Activated CD4-positive, alpha-beta T cell treated with anti-CD3 and anti-CD28 coated beads, Interleukin-2, amount 50 U/mL, for 24 hours (primary cell): ENCODE measurements at regions not wholly inside any gene's neighbourhood (a gene's known extent, or its start where the extent isn't known, plus 50 kb on each side); places are given as distances from the start of the nearest gene placed in this dataset.
"Not testable (repeated sequence)": the region's sequence is repeated elsewhere in the genome, so short reads cannot be mapped to it uniquely, and the experiment has no call there.

Experiments used
- DNase-seq, 2 donors: peaks; one replicate each; pipeline ENCODE4 v3.0.0-alpha.2; 2020; ENCODE audit warnings: low read depth in 1 of 2, low spot score in 1 of 2

DNA sequence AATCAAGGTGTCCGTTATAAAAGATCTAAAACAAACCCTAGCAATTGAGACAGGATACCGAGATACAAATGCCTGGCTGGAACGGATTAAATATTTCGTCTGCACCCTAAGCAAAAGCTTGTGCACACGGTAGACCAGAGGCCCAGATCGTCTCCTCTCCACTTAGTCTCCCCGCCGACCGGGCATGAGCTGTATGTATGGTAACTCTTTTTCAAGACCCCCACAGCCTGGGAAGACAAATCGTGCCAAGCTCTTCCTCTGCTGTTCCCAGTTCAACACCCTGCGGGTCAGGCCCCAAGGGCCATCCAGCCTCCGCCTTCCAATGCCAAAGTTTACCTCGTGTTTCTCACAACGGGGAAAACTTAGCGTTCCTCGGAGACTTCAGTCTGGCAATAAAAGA is 285.7 kb upstream of the GALNT17 start:
- DNase-seq = no peak

GRCh38 chr7:70849580-70850235 is 282.2 kb upstream of the GALNT17 start:
- no peak for DNase-seq

DNA sequence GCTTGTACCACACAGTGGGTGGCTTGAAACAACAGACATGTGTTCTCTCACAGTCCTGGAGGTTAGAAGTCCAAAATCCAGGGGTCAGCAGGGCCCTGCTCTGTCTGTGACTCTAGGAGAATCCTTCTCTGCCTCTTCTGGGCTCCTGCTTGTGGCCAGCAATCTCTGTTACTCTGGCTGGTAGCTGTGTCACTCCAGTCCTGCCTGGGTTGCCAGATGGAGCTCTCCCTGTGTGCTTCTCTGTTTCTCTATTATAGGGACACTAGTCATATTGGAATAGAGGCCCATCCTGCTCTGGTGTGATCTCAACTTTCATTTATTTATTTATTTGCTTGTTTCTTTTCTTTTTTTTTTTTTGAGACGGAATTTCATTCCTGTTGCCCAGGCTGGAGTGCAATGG is 276.6 kb upstream of the GALNT17 start:
- DNase-seq = no peak

- DNase-seq = peak; percentile 19 to 27
These were observed 274.9 kb upstream of the GALNT17 start for GRCh38 chr7:70856901-70857630.

- DNase-seq = no peak
These were observed 274.0 kb upstream of the GALNT17 start for GRCh38 chr7:70857793-70858545.

GRCh38 chr7:70867513-70867912 is 264.4 kb upstream of the GALNT17 start:
- no peak for DNase-seq

GRCh38 chr7:70870349-70870748 is 261.6 kb upstream of the GALNT17 start:
- no peak for DNase-seq

DNA sequence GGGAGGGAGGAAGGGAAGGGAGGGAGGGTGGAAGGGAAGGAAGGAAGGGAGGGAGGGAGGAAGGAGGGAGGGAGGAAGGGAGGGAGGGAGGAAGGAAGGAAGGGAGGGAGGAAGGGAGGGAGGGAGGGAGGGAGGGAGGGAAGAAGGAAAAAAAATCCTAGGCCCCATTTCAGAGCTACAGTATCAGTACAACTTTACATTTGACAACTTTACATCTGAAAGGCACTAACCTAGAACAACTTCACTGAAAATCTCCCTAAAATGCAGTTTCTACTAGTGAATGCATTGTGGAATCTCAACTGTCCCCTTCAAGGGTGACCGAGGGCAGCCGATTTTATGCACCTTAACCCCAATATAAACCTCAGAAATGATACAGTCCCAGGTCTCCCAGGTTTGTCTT is 259.8 kb upstream of the GALNT17 start:
- no peak for DNase-seq

GRCh38 chr7:70881167-70881847 is 250.6 kb upstream of the GALNT17 start:
- DNase-seq = no peak

DNA sequence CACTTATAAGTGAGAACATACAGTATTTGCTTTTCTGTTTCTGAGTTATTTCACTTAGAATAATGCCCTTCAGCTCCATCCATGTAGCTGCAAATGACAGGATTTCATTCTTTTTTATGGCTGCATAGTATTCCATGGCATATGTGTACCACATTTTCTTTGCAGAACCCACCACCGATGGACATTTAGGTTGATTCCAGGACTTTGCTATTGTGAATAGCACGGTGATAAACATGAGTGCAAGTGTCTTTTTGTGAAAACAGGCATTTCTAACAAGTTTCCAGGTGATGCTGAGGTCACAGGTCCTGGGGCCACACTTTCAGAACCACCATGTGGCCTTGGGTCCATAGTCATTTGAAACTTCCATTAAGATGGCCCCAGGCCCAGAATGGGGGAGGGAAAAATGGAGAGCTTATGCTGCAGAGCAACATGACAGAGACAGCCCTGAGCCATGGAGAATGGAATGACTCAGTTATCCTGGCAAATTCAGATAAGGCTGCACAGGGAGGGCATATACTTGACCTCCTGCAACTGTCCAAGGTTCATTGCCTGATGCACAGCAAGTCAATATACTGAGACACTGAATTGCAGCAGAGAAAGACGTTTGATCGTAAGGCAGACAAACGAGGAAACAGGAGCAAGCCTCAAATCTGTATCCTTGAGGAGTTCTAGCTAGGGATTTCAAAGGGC is 248.0 kb upstream of the GALNT17 start:
- no peak for DNase-seq

DNA sequence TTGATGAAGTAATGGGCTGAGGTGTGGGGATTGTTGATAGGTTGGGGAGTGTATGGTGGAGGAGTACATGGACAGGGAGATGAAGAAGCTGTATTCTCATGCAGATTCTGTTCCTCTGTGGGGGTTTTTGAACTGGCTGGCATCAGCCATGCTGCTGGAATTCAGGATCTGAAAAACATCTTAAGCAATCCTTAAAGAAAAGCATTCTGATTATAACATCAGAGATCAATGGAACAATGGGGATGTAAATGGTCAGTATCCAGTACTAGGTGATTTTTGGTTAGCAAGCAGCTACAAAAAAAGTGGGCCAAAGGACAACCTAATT is 247.5 kb upstream of the GALNT17 start:
- DNase-seq = no peak

DNA sequence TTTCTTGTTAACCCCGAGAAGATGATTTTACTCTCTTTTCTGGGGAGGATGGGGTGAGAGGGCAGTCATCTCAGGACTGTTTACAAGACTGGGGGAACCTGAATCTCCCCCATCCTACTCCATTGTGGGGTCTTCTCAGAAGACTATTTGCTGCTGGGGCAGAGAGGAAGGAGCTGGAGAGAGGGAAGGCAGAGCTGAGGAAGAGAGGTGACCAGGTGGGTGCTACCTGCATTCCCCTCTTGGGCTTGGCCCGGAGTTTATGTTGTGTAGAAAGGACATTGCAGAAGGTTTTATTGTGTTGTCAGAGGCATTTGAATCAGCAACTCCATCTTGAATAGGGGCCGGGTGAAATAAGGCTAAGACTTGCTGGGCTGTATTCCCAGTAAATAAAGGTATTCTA is 247.1 kb upstream of the GALNT17 start:
- DNase-seq = no peak

GRCh38 chr7:70886547-70886946 is 245.4 kb upstream of the GALNT17 start:
- DNase-seq = no peak

DNA sequence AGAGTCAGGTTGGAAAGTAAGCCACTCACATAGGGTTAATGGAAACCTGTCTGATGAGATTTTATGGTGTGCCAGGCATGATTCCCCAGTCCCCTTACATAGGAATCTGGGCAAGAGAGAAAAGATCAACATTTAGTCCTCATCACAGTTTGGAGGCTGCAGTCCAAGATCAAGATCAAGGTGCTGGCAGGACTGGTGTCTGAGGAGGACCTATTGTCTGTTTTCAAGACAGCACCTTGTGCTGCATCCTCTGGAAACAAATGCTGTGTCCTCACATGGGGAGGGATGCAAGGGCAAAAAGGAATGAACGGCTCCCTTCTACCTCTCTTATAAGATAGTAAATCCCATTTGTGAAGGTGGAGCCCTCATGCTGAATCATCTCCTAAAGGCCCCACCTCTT is 244.8 kb upstream of the GALNT17 start:
- no peak for DNase-seq

GRCh38 chr7:70890147-70890969 is 241.6 kb upstream of the GALNT17 start:
- no peak for DNase-seq

GRCh38 chr7:70893422-70893821 is 238.5 kb upstream of the GALNT17 start:
- no peak for DNase-seq

DNA sequence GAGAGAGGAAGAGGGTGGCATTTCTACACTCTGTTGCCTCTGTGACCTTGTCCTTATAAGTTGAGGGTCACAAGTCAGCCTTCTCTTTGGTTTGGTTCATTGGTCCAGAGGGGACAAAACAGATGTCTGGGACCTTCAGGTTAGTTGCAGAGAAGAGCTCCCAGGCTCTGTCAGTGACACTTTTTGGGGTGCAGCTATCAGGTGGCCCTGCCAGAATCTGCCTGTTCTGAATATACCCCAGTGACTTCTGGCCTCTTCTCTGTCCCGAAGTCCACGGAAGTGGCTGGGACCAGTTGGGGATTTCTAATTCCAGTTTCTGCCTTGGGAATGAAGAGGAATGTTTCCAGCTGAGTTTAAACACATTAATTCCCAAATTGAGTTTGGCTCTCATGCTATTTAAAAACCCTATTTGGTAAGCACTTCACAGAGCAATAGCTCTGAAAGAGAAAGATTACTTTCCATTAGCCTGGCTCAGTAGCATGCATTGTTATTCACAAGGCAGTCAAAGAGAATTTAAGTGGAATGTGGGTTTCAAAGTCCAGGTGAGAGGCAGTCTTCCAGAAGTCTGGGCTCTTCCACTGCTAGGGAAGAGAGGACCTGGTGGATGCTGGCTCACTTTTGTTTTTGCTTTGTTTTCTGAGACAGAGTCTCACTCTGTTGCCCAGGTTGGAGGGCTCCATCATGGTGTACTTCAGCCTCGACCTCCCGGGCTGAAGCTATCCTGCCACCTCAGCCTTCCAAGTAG is 237.8 kb upstream of the GALNT17 start:
- no peak for DNase-seq

DNA sequence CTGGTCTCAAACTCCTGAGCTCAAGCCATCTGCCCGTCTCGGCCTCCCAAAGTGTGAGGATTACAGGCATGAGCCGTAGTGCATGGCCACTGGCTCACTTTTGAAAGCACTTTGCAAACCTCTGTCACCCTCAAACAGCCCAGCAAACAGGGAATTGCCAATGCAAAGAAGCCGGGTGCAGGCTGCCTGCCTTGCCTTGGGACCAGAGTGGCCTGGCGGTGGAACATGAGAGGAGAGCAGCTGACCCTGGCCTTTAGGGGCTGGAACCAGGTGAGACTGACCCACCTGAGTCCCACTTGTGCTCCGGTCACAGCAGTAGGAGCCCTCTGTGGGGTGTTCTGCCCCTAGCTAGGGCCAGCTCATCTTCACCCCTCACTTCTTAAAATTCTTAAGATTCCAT is 237.1 kb upstream of the GALNT17 start:
- DNase-seq = no peak

- DNase-seq = not testable (repeated sequence)
These were observed 236.4 kb upstream of the GALNT17 start for GRCh38 chr7:70895337-70896200.
